HCT116 (cell line): ENCODE measurements at regions not wholly inside any gene's neighbourhood (a gene's known extent, or its start where the extent isn't known, plus 50 kb on each side); places are given as distances from the start of the nearest gene placed in this dataset.

Experiments used
- ATAC-seq: fragments of 200-7000 bp; cut with Tn5 transposase; 2 replicates; pipeline ENCODE4 v1.9.1; 2020; ENCODE audit warnings: mild to moderate bottlenecking, moderate library complexity
- BruUV-seq: library from RNA; stranded (reverse); fragments of 400-500 nt; replicated peaks from 2 replicates; lab custom pipeline; 2021; lab: Mats Ljungman, UMichigan
- CTCF ChIA-PET: fragments of 300-600 bp; sonication (Branson Sonifier 250); formaldehyde crosslinking; loops from one replicate; lab custom pipeline; 2021; ENCODE audit warnings: antibody characterized with exemption; lab: Charles Lee
- POLR2A ChIA-PET: fragments of 300-600, 350-600 bp; sonication (Branson Sonifier 250); formaldehyde crosslinking; loops from one replicate; lab custom pipeline; 2021; ENCODE audit warnings: antibody characterized with exemption; lab: Charles Lee
- RAD21 ChIA-PET, 2 experiments: fragments of 300-600 bp; sonication (Branson Sonifier 250); formaldehyde crosslinking; loops; one replicate each; lab custom pipeline; 2023; ENCODE audit warnings: low total read pairs in 2 of 2; ENCODE audit not compliant: uncharacterized antibody in 2 of 2, unreplicated experiment in 2 of 2, low non-redundant PET in 1 of 2; lab: Charles Lee
- DNase-seq: peaks from one replicate; pipeline ENCODE4 v3.0.0-alpha.2; 2010; ENCODE audit warnings: low read depth, low spot score
- H2AFZ ChIP-seq: fragments of 200-600 bp; shearing (Covaris generic), sonication (generic); 2 replicates; pipeline ENCODE4 v1.6.1; 2017; ENCODE audit warnings: low read depth, mixed run types, mixed read lengths, antibody characterized with exemption, low read length; ENCODE audit not compliant: poor library complexity, severe bottlenecking
- H3K27ac ChIP-seq: 2 replicates; pipeline ENCODE4 v1.5.1; 2012; ENCODE audit warnings: low read depth, low read length
- H3K27me3 ChIP-seq: fragments of 200-600 bp; sonication (generic); 2 replicates; pipeline ENCODE4 v1.6.1; 2016; ENCODE audit warnings: mixed run types, low read length, mixed read lengths; ENCODE audit not compliant: insufficient read depth
- H3K36me3 ChIP-seq, 2 experiments: fragments of 200-500 bp in 1 of 2; fragments of 200-600 bp in 1 of 2; sonication (Bioruptor generic) in 1 of 2; sonication (generic) in 1 of 2; 2 replicates each; pipeline versions ENCODE4 v1.5.1 to v1.6.1; 2014 to 2016; ENCODE audit warnings: low read length in 2 of 2, inconsistent platforms in 1 of 2, mixed read lengths in 1 of 2, mixed run types in 1 of 2; ENCODE audit not compliant: insufficient read depth in 2 of 2, control insufficient read depth in 1 of 2
- H3K4me1 ChIP-seq, 2 experiments: fragments of 200-600 bp in 1 of 2; sonication (generic) in 1 of 2; 2 replicates each; pipeline versions ENCODE4 v1.5.1 to v1.6.1; 2012 to 2017; ENCODE audit warnings: low read length in 2 of 2, inconsistent platforms in 1 of 2, mild to moderate bottlenecking in 1 of 2, mixed read lengths in 1 of 2, mixed run types in 1 of 2, moderate library complexity in 1 of 2; ENCODE audit not compliant: insufficient read depth in 2 of 2, control insufficient read depth in 1 of 2
- H3K4me2 ChIP-seq: fragments of 200-600 bp; sonication (generic); 2 replicates; pipeline ENCODE4 v1.6.1; 2017; ENCODE audit warnings: mixed run types, low read length, mixed read lengths
- H3K4me3 ChIP-seq, 2 experiments: fragments of 200-600 bp in 1 of 2; sonication (generic) in 1 of 2; replicated peaks in 1 of 2; 2 replicates each; pipeline ENCODE4 v1.5.1; 2011 to 2016; ENCODE audit warnings: low read length in 2 of 2, control low read depth in 1 of 2, low read depth in 1 of 2, mild to moderate bottlenecking in 1 of 2, mixed read lengths in 1 of 2, mixed run types in 1 of 2
- H3K79me2 ChIP-seq: fragments of 200-600 bp; sonication (generic); 2 replicates; pipeline ENCODE4 v1.6.1; 2017; ENCODE audit warnings: mild to moderate bottlenecking, mixed run types, low read length, moderate library complexity, mixed read lengths; ENCODE audit not compliant: insufficient read depth
- H3K9ac ChIP-seq: fragments of 200-600 bp; sonication (generic); 2 replicates; pipeline ENCODE4 v1.6.1; 2016; ENCODE audit warnings: low read length, mixed read lengths
- H3K9me2 ChIP-seq: fragments of 200-600 bp; sonication (generic), shearing (Covaris generic); 2 replicates; pipeline ENCODE4 v1.6.1; 2017; ENCODE audit warnings: mixed run types, mild to moderate bottlenecking, moderate library complexity; ENCODE audit not compliant: insufficient read depth
- H3K9me3 ChIP-seq, 2 experiments: fragments of 200-500 bp in 1 of 2; fragments of 200-600 bp in 1 of 2; sonication (Bioruptor generic) in 1 of 2; sonication (generic) in 1 of 2; 2 replicates each; pipeline ENCODE4 v1.6.1; 2014 to 2017; ENCODE audit warnings: low read length in 2 of 2, mixed read lengths in 2 of 2, inconsistent platforms in 1 of 2, low read depth in 1 of 2, mild to moderate bottlenecking in 1 of 2, mixed run types in 1 of 2, moderate library complexity in 1 of 2; ENCODE audit not compliant: control insufficient read depth in 1 of 2, insufficient read depth in 1 of 2
- H4K20me1 ChIP-seq: fragments of 200-600 bp; sonication (generic), shearing (Covaris generic); 2 replicates; pipeline ENCODE4 v1.6.1; 2017; ENCODE audit warnings: mixed run types, mild to moderate bottlenecking, moderate library complexity; ENCODE audit not compliant: insufficient read depth
- ATF3 ChIP-seq: IDR thresholded peaks from 2 replicates; pipeline ENCODE4 v1.6.1; 2012
- CEBPB ChIP-seq: IDR thresholded peaks from 2 replicates; pipeline ENCODE4 v1.6.1; 2012; ENCODE audit warnings: low read depth
- EZH2 ChIP-seq: fragments of 200-600 bp; sonication (generic); IDR thresholded peaks from 2 replicates; pipeline ENCODE4 v1.6.1; 2017; ENCODE audit warnings: antibody characterized with exemption, mixed run types
- MAX ChIP-seq: IDR thresholded peaks from 2 replicates; pipeline ENCODE4 v1.6.1; 2012
- POLR2AphosphoS5 ChIP-seq: IDR thresholded peaks from 2 replicates; pipeline ENCODE4 v1.6.1; 2011; ENCODE audit warnings: mild to moderate bottlenecking, low read depth, low read length, moderate library complexity
- ZBTB33 ChIP-seq: IDR thresholded peaks from 2 replicates; pipeline ENCODE4 v1.6.1; 2011; ENCODE audit warnings: mild to moderate bottlenecking, low read length, moderate library complexity; ENCODE audit not compliant: insufficient replicate concordance; ENCODE audit errors: extremely low read depth
- ZNF274 ChIP-seq: fragments of 200-500 bp; sonication (Bioruptor generic); IDR thresholded peaks from 2 replicates; pipeline ENCODE4 v1.6.1; 2014; ENCODE audit warnings: mild to moderate bottlenecking, low read depth, low read length, inconsistent platforms
- intact Hi-C: fragments of 100-400 bp; cut with micrococcal nuclease; formaldehyde crosslinking; loops from 2 replicates; pipeline ENCODE4 v1.10.0; 2022

- H2AFZ ChIP-seq: no peak overlapping the region
- CTCF ChIA-PET: no interaction called here
Measured at GRCh38 chr5:18003312-18003711, 369.1 kb downstream of the TAF11L14 start.

More at GRCh38 chr5:18003312-18003711, 369.1 kb downstream of the TAF11L14 start:
- Histone ChIP-seq H3K4me2 (no peak overlapping the region), H3K79me2 (no peaks in the 10 kb centered on the region), H3K36me3 (no peaks in the 10 kb centered on the region; a peak in 1 of 4 replicates), H3K9me3 (peaks cover 6 to 19% of the 10 kb centered on the region in 2 experiments; a peak in 2 of 4 replicates), H3K9me2 (no peaks in the 10 kb centered on the region), H3K27me3 (no peaks in the 10 kb centered on the region), H3K27ac (no peak overlapping the region), H3K4me1 (no peaks in the 10 kb centered on the region), H3K4me3 (no peak overlapping the region), H3K9ac (no peak overlapping the region), H4K20me1 (no peaks in the 10 kb centered on the region; the same call in 1 of the 2 replicates)
- DNase-seq (no peak), ATAC-seq (no peak)
- BruUV-seq: no TSS peak
- intact Hi-C loops: no loop called here
- RAD21 ChIA-PET: no interaction called here
- no peak for TF ChIP-seq ZNF274
- no peak for TF ChIP-seq ZBTB33
- TF ChIP-seq CEBPB: no peak
- no peak for TF ChIP-seq POLR2AphosphoS5
- TF ChIP-seq ATF3: no peak
- no peak for TF ChIP-seq EZH2
- TF ChIP-seq MAX: no peak
- POLR2A ChIA-PET: no interaction called here
